Ovary (tissue), 3 donors: ENCODE measurements at regions not wholly inside any gene's neighbourhood (a gene's known extent, or its start where the extent isn't known, plus 50 kb on each side); places are given as distances from the start of the nearest gene placed in this dataset.

ENCODE experiments used
- CTCF ChIP-seq, 3 donors: fragments of 450-650 bp in 2 of 3; fragments of 200-600 bp in 1 of 3; IDR thresholded peaks; one replicate each; pipeline versions ENCODE4 v1.5.1 to v1.8.0; 2016 to 2022; ENCODE audit warnings: antibody characterized with exemption in 3 of 3, mild to moderate bottlenecking in 1 of 3
- EP300 ChIP-seq: sonication (generic); formaldehyde crosslinking; IDR thresholded peaks from one replicate; pipeline ENCODE4 v1.6.1; 2017; ENCODE audit warnings: antibody characterized with exemption
- donor health status: DM: no; HTN: no; CAD: no.

DNA sequence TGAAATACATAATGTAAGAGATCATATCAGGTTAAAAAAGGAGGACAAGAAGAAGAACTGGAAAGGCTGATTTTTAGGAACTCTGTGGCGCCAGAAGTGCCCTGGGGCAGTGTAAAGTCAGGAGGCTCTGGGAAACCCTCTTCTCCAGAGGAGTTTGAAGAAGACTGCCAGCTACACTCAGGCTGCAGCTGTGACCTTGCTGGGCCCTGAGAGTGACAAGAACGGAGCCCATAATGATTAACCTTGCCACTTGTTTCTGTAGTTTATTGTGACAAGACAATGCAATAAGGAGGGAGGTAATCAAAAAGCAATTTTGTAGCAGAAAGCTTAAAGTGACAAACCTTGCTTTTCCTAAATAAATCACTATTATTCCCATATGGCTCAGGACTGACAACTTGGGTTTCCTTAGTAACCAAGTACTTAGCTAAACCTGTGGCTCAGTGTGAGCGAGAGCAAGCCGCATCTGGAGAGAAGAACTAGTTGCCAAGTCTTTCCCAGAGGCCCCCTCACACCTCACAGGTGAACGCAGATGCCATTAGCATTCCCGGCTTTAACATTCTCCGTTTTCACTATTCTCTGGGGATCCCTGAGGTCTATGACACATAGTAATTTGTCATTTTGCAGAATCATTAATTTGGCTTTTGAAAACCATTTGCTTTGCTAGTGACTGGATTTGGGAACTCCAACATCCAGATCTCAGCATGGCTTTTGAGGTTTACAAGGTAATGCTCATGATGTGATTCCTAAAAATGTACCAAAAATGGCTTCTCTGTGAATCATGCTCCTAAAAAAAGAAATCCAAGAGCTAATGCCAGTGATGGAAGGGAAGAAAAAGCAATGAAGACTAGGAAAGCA is 115.9 kb downstream of the OMA1 start:
- TF ChIP-seq EP300 (no peak), CTCF (IDR thresholded peaks at IDR 0.05) (no peak)
